CD8-positive, alpha-beta memory T cell (primary cell): ENCODE measurements at regions not wholly inside any gene's neighbourhood (a gene's known extent, or its start where the extent isn't known, plus 50 kb on each side); places are given as distances from the start of the nearest gene placed in this dataset.
"Not testable (repeated sequence)": the region's sequence is repeated elsewhere in the genome, so short reads cannot be mapped to it uniquely, and the experiment has no call there.

Experiments
- CTCF ChIA-PET: fragments of 350-600 bp; sonication (Branson Sonifier 250); formaldehyde crosslinking; loops from one replicate; lab custom pipeline; 2021; ENCODE audit warnings: antibody characterized with exemption; lab: Charles Lee
- POLR2A ChIA-PET: fragments of 350-600 bp; sonication (Branson Sonifier 250); formaldehyde crosslinking; loops from one replicate; lab custom pipeline; 2021; ENCODE audit warnings: antibody characterized with exemption; lab: Charles Lee
- DNase-seq, 5 donors: peaks; one replicate each; pipeline versions ENCODE4 v3.0.0 to v3.0.0-alpha.2; 2020 to 2022; ENCODE audit warnings: mixed read lengths in 1 of 5
- H3K27ac ChIP-seq: one replicate; pipeline ENCODE4 v1.7.0; 2013; ENCODE audit warnings: low read depth, mild to moderate bottlenecking, low read length, moderate library complexity
- H3K27me3 ChIP-seq: 2 replicates; pipeline ENCODE4 v1.7.0; 2013; ENCODE audit warnings: low read length, mild to moderate bottlenecking; ENCODE audit not compliant: insufficient read depth, poor library complexity, severe bottlenecking
- H3K36me3 ChIP-seq: 2 replicates; pipeline ENCODE4 v1.7.0; 2013; ENCODE audit warnings: mild to moderate bottlenecking, low read length, moderate library complexity; ENCODE audit not compliant: insufficient read depth
- H3K4me1 ChIP-seq: 2 replicates; pipeline ENCODE4 v1.7.0; 2013; ENCODE audit warnings: mild to moderate bottlenecking, low read length, moderate library complexity; ENCODE audit not compliant: insufficient read depth
- H3K4me3 ChIP-seq: 2 replicates; pipeline ENCODE4 v1.7.0; 2013; ENCODE audit warnings: mild to moderate bottlenecking, low read length
- H3K9me3 ChIP-seq: 2 replicates; pipeline ENCODE4 v1.7.0; 2013; ENCODE audit warnings: mild to moderate bottlenecking, low read length
- H3K27ac Mint-ChIP-seq, 8 donors: one replicate each; pipeline ENCODE4 v1.8.0; 2020 to 2021; ENCODE audit warnings: mixed read lengths in 8 of 8, mild to moderate bottlenecking in 6 of 8, inconsistent platforms in 3 of 8, moderate library complexity in 3 of 8
- H3K27me3 Mint-ChIP-seq, 2 donors: one replicate each; pipeline ENCODE4 v1.8.0; 2020 to 2021; ENCODE audit warnings: mixed read lengths in 2 of 2, mild to moderate bottlenecking in 1 of 2, moderate library complexity in 1 of 2
- H3K36me3 Mint-ChIP-seq, 3 donors: one replicate each; pipeline ENCODE4 v1.8.0; 2020 to 2021; ENCODE audit warnings: mixed read lengths in 3 of 3, inconsistent platforms in 1 of 3, mild to moderate bottlenecking in 1 of 3
- H3K4me1 Mint-ChIP-seq, 3 donors: one replicate each; pipeline ENCODE4 v1.8.0; 2020 to 2021; ENCODE audit warnings: mixed read lengths in 3 of 3, inconsistent platforms in 1 of 3, mild to moderate bottlenecking in 1 of 3
- H3K4me3 Mint-ChIP-seq, 7 donors: one replicate each; pipeline ENCODE4 v1.8.0; 2020 to 2021; ENCODE audit warnings: mixed read lengths in 7 of 7, mild to moderate bottlenecking in 6 of 7, moderate library complexity in 4 of 7, inconsistent platforms in 2 of 7
- H3K9me3 Mint-ChIP-seq, 5 donors: one replicate each; pipeline ENCODE4 v1.8.0; 2020 to 2022; ENCODE audit warnings: mixed read lengths in 5 of 5, mild to moderate bottlenecking in 3 of 5, moderate library complexity in 2 of 5, inconsistent platforms in 1 of 5

DNA sequence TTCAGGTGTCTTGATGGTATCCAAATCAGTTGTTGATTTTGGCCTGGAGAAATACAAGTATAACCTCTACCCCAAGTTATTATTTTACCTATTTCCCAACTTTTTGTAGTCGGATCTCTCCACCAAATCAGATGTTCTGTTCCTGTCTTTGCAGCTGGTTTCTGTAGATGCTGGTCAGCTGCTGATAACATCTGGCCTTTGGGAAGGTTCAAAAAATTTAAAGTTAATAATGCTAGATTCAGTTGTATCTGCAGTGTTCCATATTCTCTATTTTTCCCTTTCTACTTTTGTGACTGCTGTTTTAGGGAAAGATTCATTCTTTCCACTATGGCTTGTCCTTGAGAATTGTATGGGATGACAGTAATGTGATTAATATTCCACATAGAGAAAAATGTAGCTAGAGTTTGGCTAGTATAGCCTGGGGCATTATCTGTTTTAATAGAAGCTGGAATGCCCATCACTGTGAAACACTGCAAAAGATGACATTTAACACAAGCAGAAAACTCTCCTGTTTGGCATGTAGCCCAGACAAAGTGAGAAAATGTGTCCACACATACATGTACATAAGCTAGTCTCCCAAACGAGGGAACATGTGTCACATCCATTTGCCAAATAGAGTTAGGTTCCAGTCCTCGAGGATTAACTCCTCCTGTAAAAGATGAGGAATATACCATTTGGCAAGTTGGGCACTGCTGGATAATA, 99.2 kb downstream of the ZNF100 start:
- H3K4me3 ChIP-seq, H3K4me1 ChIP-seq, DNase-seq, POLR2A ChIA-PET, H3K27ac ChIP-seq, H3K27ac Mint-ChIP-seq, H3K27me3 ChIP-seq, H3K4me1 Mint-ChIP-seq, CTCF ChIA-PET, H3K36me3 Mint-ChIP-seq, H3K9me3 ChIP-seq, H3K27me3 Mint-ChIP-seq, H3K4me3 Mint-ChIP-seq, H3K36me3 ChIP-seq: not testable (repeated sequence)
- peaks cover 0 to 16% (median 11%) of the 10 kb centered on the region in 5 donors for H3K9me3 Mint-ChIP-seq

DNA sequence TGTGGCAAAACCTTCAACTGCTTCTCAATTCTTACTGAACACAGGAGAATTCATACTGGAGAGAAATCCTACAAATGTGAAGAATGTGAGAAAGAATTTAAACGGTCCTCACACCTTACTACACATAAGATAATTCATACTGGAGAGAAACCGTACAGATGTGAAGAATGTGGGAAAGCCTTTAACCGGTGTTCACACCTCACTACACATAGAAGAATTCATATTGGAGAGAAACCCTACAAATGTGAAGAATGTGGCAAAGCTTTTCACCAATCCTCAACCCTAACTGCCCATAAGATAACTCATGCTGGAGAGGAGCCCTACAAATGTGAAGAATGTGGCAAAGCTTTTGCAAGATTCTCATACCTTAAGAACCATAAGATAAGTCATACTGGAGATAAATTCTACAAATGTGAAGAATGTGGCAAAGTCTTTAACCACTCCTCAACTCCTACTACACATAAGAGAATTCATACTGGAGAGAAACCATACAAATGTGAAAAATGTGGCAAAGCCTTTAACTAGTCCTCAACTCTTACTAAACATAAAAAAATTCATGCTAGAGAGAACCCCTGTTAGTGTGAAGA, 111.7 kb downstream of the ZNF100 start:
- no peaks in the 10 kb centered on the region for H3K4me1 ChIP-seq
- H3K27ac ChIP-seq = no peak overlapping the region
- no peaks in the 10 kb centered on the region for H3K36me3 ChIP-seq
- ChIA-PET CTCF (no interaction called here), POLR2A (no interaction called here)
- H3K9me3 Mint-ChIP-seq = peaks cover 26 to 46% (median 30%) of the 10 kb centered on the region in 5 donors
- H3K4me3 ChIP-seq = no peak overlapping the region
- peaks cover 1 to 4% (median 3%) of the 10 kb centered on the region in 3 donors for H3K36me3 Mint-ChIP-seq
- no peaks in the 10 kb centered on the region for H3K27me3 Mint-ChIP-seq
- H3K9me3 ChIP-seq = no peaks in the 10 kb centered on the region
- no peak overlapping the region for H3K4me3 Mint-ChIP-seq
- DNase-seq = no peak
- no peak overlapping the region for H3K27ac Mint-ChIP-seq
- no peaks in the 10 kb centered on the region for H3K4me1 Mint-ChIP-seq
- no peaks in the 10 kb centered on the region for H3K27me3 ChIP-seq

- POLR2A ChIA-PET, H3K9me3 ChIP-seq, H3K4me3 Mint-ChIP-seq, H3K27ac Mint-ChIP-seq, DNase-seq, H3K4me3 ChIP-seq, H3K4me1 Mint-ChIP-seq, H3K27me3 Mint-ChIP-seq, H3K36me3 ChIP-seq, H3K4me1 ChIP-seq, H3K27me3 ChIP-seq, H3K27ac ChIP-seq, CTCF ChIA-PET: not testable (repeated sequence)
- H3K36me3 Mint-ChIP-seq = peaks cover 1 to 12% (median 3%) of the 10 kb centered on the region in 3 donors
- H3K9me3 Mint-ChIP-seq = peaks cover 38 to 53% (median 44%) of the 10 kb centered on the region in 5 donors
Observed at GRCh38 chr19:21651478-21651877, 115.9 kb downstream of the ZNF100 start.

DNA sequence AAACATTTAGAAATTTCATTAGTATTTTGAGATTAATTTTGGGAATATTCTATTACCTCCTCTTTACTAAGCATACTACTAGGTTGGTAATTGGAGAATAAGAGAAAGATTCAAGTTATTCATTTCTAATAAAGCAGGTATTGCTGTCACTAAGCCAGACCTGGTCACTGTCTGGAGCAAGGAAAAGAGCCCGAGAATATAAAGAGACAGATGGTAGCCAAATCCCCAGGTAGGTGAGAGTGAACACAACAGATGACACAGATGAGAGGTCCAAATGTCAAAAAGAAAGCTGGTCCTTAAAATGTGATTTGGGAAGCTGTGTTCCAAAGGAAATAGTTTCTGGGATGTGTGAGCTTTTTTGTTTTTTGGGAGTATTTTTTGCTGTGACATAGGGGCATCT, 128.6 kb downstream of the ZNF100 start:
- Mint-ChIP-seq H3K4me1 (no peaks in the 10 kb centered on the region), H3K9me3 (peaks cover 0 to 9% (median 4%) of the 10 kb centered on the region in 5 donors), H3K36me3 (peaks cover 0 to 4% (median 0%) of the 10 kb centered on the region in 3 donors), H3K27me3 (peaks cover 0 to 4% of the 10 kb centered on the region in 2 donors), H3K4me3 (no peak overlapping the region), H3K27ac (no peak overlapping the region)
- Histone ChIP-seq H3K4me1 (no peaks in the 10 kb centered on the region), H3K4me3 (no peak overlapping the region), H3K27me3 (no peaks in the 10 kb centered on the region), H3K36me3 (no peaks in the 10 kb centered on the region), H3K27ac (no peak overlapping the region), H3K9me3 (no peaks in the 10 kb centered on the region)
- CTCF ChIA-PET = no interaction called here
- POLR2A ChIA-PET = no interaction called here
- no peak for DNase-seq

DNA sequence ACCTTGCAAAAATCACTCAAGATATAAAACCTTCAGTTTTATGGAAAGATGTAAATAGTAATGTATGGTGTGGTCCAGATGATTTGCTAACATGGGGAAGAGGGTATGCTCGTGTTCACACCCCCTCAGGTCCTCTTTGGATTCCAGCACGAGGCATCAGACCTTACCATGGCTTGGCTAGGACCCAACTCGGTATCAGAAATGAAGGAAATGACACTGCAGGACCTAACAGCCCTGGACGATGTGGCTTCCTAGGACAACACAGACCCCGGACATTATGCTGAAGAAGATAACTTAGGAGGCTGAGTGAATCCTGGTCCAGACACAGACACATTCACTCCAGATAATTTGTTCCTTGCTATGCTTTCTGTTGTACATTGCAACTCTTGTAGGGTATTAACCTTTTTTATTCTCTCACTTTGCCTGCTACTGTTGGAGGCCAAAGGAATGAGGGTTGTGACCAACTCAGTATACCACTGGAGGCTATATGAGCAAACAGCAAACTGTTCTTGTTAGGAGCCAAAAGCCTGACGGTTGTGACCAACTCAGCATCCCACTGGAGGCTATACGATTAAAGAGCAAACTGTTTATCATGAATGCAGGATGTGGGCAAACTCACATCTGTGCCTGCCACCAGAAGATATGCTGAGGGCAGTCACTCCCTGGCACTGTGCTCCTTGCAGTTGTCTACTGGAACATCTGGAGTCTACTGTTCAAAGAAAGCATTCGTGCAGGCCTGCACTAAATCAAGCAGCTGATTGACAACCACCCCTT, 121.7 kb downstream of the ZNF429 start:
- ChIA-PET CTCF (no interaction called here), POLR2A (no interaction called here)
- Histone ChIP-seq H3K27ac (no peak overlapping the region), H3K9me3 (no peaks in the 10 kb centered on the region), H3K4me3 (no peak overlapping the region), H3K27me3 (no peaks in the 10 kb centered on the region), H3K4me1 (no peaks in the 10 kb centered on the region), H3K36me3 (no peaks in the 10 kb centered on the region)
- Mint-ChIP-seq H3K36me3 (peaks cover 0 to 2% (median 0%) of the 10 kb centered on the region in 3 donors), H3K27me3 (peaks cover 0 to 3% of the 10 kb centered on the region in 2 donors), H3K4me1 (peaks cover 0 to 2% (median 0%) of the 10 kb centered on the region in 3 donors), H3K27ac (no peak overlapping the region), H3K4me3 (no peak overlapping the region), H3K9me3 (peaks cover 0 to 4% (median 0%) of the 10 kb centered on the region in 5 donors)
- DNase-seq = no peak

GRCh38 chr19:21626091-21626490, 120.7 kb downstream of the ZNF429 start:
- Mint-ChIP-seq H3K4me1 (peaks cover 0 to 2% (median 0%) of the 10 kb centered on the region in 3 donors), H3K27me3 (peaks cover 0 to 3% of the 10 kb centered on the region in 2 donors), H3K27ac (no peak overlapping the region), H3K36me3 (peaks cover 0 to 2% (median 0%) of the 10 kb centered on the region in 3 donors), H3K9me3 (peaks cover 0 to 4% (median 0%) of the 10 kb centered on the region in 5 donors), H3K4me3 (no peak overlapping the region)
- ChIA-PET CTCF (no interaction called here), POLR2A (no interaction called here)
- Histone ChIP-seq H3K4me1 (no peaks in the 10 kb centered on the region), H3K27ac (no peak overlapping the region), H3K36me3 (no peaks in the 10 kb centered on the region), H3K27me3 (no peaks in the 10 kb centered on the region), H3K4me3 (no peak overlapping the region), H3K9me3 (no peaks in the 10 kb centered on the region)
- no peak for DNase-seq

GRCh38 chr19:21622920-21623319, 117.5 kb downstream of the ZNF429 start:
- ChIA-PET CTCF (no interaction called here), POLR2A (no interaction called here)
- Mint-ChIP-seq H3K4me3 (no peak overlapping the region), H3K4me1 (peaks cover 0 to 2% (median 0%) of the 10 kb centered on the region in 3 donors), H3K27ac (no peak overlapping the region), H3K36me3 (no peaks in the 10 kb centered on the region), H3K9me3 (peaks cover 0 to 3% (median 0%) of the 10 kb centered on the region in 5 donors), H3K27me3 (peaks cover 0 to 4% of the 10 kb centered on the region in 2 donors)
- H3K4me3 ChIP-seq = no peak overlapping the region
- no peaks in the 10 kb centered on the region for H3K9me3 ChIP-seq
- H3K36me3 ChIP-seq = no peaks in the 10 kb centered on the region
- H3K27ac ChIP-seq = no peak overlapping the region
- no peak for DNase-seq
- H3K4me1 ChIP-seq = no peaks in the 10 kb centered on the region
- H3K27me3 ChIP-seq = no peaks in the 10 kb centered on the region

GRCh38 chr19:21621671-21622070, 116.3 kb downstream of the ZNF429 start:
- Mint-ChIP-seq H3K4me3 (no peak overlapping the region), H3K4me1 (no peaks in the 10 kb centered on the region), H3K27me3 (peaks cover 0 to 1% of the 10 kb centered on the region in 2 donors), H3K27ac (no peak overlapping the region), H3K36me3 (no peaks in the 10 kb centered on the region), H3K9me3 (peaks cover 0 to 3% (median 2%) of the 10 kb centered on the region in 5 donors)
- Histone ChIP-seq H3K4me3 (no peak overlapping the region), H3K4me1 (no peaks in the 10 kb centered on the region), H3K27me3 (no peaks in the 10 kb centered on the region), H3K36me3 (no peaks in the 10 kb centered on the region), H3K9me3 (no peaks in the 10 kb centered on the region), H3K27ac (no peak overlapping the region)
- POLR2A ChIA-PET = no interaction called here
- CTCF ChIA-PET = no interaction called here
- no peak for DNase-seq
